Umbilical cord (tissue), 1 donor: ENCODE measurements at regions not wholly inside any gene's neighbourhood (a gene's known extent, or its start where the extent isn't known, plus 50 kb on each side); places are given as distances from the start of the nearest gene placed in this dataset.

Source experiments
- DNase-seq: peaks from one replicate; pipeline ENCODE4 v3.0.0-alpha.2; 2015; ENCODE audit warnings: low spot score

DNA sequence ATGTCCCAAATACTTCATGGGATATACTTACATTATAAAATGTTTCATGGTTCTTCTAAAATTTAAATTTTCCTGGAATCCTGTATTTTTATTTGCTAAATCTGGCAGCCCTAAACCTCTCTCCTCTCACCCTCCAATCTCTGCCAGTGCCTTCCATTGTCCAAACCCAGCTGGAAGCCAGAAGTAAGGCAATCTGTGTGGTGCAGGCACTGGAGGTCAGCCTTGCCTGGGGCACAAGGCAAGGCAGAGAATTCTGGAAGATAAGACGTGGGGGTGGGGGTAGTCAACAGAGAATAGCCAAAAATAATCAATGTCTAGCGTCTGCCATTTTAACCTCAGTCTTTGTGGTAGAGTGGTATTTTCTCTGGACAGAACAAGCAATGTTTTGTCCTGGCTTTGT, 381.7 kb downstream of the GPAM start:
- no peak for DNase-seq

DNA sequence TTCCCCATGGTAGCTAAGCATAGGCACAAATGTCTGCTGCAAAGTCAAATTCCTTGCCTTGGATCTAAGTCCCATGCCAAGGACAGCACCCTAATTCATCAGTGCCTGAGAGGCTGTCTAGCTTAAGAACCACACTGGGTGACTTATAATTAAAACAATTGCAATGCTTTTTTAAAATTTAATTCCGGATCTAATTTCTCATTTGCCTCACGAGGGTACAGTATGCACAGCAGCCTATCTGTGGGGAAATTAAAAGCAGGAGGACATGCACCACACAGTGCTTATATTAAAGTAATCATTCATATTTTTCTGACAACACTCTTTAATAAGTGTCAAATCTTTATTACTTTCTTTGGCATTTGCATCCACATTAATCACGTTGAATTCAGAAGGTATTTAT, 378.8 kb downstream of the GPAM start:
- DNase-seq: no peak

DNA sequence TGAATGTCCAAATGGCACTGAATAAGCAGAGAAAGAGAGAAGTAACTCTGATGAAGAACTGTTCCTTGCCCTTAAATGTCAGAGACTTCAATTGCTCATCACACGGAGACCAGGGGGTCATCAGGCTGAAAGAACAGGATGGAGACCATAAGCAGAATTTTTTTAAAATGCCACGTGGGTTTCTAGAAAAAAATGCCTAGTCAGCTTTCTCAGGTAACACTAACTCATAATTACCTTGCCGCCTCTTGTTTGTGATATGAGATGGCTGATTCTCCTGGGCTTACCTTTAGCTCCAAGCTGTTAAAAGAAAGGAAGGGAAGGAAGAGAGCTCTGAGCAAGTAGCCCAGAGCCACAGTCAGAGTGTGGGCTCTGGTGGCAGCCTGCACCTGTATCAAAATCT, 372.0 kb downstream of the GPAM start:
- DNase-seq: no peak

DNA sequence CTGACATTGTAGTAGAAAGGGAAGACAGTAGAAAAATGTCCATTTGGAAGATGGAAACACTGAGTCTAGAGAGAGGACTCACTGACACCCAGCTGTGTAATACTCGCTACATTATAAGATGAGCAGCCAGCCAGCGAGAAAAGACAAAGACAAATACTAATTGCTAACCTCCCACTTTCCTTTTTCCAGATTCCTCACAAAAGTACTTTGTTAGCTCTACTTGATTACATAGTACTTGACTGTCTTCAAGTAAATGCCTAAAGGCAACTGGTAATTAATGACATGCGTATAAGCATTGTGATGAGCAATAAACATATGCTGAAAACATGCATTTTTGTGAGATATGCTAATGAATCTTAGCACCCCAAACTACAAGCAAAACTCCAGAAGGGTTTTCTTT, 363.1 kb downstream of the GPAM start:
- no peak for DNase-seq

DNA sequence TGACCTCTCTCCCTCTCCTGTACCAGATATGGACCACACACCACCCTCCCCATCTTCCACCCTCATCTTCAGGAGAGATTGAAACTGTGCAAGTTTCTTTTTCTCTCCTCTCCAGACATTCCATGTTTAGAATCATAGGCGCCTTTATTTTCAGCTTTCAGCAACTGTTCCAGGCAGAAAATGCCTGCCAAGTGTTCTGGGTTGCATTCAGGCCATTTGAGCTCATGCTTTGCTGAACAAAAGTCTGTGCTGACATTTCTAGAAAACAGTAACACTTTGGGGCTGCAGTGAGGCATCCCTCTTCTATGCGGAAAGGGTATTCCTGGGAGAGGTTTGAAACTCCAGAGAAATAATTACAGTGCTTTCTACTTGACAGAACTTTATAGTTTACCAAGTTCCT, 361.7 kb downstream of the GPAM start:
- DNase-seq: no peak

DNA sequence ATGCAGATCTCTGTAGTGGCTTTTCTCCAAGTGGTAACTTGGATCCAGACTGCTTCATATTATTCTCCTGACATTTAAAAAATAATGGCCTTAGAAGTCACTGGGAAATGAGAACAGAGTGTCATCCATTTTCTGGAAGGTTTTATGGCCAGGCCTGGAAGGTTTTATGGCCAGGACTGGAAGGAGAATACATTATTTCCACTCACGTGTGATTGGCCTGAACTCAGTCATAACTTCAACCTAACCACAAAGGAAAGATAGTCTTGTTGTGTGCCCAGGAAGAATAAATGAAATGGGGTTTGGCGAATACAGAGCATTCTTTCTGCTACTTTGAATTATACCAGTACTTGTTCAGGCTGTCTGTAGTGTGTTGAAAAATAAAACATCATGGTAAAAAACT, 360.9 kb downstream of the GPAM start:
- DNase-seq: no peak

DNA sequence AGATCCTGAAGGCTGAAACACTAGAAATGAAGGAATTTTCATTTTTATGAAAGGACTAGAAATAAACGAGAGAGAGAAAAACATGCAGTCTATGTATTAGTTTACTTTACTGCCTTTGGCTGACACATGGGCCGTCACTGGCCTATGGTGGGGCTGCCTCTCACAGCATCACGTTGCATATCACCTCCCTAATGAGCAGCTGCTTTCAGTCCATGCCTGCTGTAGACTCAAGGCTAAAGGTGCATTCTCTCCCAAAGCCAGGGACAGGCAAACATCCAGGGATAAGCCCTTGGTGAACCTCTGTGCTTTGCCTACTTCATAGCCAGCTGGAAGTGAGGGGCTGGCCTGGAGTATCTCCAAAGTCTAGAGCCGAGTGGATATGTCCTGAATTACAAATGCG, 359.4 kb downstream of the GPAM start:
- DNase-seq: no peak

DNA sequence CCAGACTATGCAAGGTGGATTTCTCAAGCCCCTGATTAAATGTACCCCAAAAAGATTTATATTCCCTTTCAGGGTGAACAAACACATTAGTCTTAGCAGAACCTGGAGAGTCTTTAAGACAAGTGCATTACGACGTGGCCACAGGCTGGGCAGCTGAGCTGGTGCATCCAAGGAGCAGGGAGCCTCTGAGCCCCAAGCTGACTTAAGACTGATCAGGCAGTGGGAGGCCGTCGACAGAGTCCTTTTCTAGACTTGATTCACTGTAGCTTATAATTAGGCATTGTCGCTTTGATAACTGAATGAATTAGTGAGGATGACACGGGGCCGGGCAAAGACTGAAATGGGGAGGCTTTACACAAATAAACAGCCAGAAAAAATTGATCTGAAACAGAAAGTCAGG, 353.2 kb downstream of the GPAM start:
- no peak for DNase-seq

DNA sequence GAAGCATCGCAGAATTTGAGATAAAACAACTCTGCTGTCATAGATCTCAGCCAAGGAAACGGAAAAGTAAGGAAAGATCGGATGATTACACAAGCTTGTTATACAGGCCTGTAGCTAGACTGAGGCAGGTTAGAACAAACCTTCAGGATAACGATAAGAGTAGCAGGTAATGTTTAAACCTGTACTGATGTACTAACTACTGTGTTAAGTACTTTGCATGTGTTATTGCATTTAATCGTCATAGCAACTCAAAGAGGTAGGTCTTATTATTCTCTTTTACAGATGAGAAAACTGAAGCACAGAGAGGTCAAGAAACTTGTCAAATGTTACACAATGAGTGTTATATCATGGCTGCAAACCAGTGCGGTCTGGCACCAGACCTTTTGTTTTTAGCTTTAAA, 352.5 kb downstream of the GPAM start:
- DNase-seq: no peak

DNA sequence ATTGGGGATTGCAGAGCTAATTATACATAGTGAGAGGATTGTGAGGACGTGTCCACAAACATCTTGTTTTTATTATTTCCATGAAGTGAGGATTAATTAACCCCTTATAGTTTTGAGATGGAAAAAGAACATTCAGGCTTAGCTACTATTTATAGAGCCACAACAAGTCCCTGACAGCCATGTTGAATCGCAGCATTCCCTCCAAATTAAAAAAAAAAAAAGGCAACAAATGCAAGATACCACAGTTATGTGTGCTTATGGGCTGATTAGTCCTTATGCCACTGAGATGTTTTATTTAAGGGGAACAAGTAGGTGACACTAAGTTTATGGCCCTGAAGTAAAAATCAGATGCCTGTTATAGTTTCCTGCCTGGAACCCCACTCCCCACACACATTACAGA, 350.3 kb downstream of the GPAM start:
- no peak for DNase-seq

DNA sequence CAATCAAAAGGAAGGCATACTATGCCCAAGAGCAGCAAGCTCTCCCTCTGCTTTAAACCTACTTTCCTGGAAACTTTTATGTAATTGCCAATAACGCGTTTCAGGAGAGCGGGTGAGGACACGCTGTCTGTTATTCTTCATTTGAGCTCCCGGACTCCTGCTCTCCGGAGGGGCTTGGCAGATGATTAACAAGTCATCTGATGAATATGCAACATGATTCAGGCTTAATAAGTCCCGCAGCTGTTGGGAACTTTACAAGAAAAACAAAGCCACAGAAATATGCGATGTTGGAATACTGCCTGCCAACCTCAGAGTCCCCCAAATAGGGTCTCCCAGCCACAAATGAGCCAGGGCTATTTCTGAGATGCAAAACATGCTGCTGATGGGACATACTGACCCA, 348.0 kb downstream of the GPAM start:
- DNase-seq: no peak

DNA sequence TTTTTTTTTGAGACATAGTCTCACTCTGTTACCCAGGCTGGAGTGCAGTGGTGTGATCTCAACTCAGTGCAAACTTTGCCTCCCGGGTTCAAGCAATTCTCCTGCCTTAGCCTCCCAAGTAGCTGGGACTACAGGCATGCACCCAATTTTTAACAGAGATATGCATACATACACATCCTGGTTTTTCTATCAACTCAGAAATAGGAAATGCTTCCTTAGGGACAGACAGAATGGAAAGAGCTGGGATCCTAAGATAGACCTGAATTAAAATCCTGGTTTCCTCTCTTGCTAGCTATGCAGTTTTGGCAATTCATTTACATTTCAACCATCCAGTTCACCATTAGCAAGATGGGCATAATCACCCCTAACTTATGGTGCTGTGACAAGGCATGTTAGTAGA, 347.5 kb downstream of the GPAM start:
- no peak for DNase-seq

DNA sequence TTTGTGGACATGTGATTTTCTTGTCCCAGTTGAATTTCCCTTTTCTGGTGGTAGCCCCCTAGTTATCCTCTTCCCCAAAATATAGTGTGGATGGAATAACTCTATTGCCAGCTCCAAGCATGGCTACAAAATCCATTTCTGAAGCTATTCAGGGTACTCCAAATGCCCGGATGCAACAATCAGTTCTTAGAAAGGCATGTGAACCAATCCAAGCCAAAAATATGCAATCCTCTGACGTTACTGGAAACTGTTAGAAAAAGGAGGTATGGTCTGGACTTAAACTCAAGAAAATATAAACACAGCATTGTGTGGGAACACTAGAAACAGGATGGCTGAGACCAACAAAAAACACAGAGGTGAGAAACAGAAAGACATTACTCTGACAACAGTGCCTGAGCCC, 347.0 kb downstream of the GPAM start:
- DNase-seq: no peak

DNA sequence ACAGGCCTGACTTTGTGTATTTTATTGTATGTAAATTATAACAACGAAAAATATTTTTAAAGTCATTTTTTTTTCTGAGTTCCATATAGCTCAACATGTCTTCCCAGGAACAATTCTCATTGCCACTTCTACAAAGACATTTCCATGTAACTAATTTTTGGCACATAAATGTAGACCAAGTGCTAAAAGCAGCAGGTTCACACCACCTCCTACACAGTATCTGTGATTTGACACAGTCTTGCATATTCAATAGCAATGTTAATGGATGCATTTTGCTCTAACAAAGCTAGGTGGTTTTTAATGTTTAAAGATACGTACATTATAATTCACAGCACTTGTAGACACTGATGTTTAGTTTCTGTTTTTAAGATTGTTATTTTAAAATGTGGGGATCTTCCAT, 346.5 kb downstream of the GPAM start:
- DNase-seq: no peak

DNA sequence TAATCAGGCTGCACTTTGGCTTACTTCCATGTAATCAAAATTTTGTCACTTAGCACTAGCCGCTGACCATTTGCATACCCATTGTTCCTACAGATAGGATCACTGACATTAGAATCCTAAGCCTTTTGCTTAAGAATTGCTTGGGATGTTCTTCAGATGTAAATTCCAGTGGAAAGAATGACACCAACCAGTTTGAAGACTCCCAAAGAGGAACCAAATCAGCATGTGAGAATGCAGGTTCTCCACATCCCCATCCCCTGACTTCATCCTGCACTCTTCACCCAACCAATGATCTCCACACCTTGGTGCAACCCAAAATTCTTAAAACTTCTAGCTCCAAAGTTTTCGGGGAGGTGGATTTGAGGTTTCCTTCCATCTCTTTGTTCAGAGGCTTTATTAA, 345.6 kb downstream of the GPAM start:
- no peak for DNase-seq

DNA sequence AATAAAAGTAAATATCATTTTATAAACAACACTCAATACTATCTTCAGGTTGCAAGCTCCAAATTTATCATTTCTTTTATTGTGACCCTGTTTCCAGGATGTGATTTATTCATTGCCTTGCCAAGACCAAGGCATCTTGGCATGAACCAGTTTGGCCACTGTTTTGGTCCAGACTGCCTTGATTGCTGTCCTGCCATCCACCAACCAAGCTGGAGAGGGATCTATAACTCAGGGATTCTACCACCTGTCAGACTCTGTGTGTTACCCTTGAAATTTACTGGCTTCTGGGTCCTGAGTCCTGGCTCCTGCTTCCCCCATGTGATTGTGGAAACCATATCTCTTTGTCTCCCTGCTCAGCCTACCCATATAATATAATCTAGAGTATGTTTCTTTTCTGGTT, 343.0 kb downstream of the GPAM start:
- DNase-seq: no peak

DNA sequence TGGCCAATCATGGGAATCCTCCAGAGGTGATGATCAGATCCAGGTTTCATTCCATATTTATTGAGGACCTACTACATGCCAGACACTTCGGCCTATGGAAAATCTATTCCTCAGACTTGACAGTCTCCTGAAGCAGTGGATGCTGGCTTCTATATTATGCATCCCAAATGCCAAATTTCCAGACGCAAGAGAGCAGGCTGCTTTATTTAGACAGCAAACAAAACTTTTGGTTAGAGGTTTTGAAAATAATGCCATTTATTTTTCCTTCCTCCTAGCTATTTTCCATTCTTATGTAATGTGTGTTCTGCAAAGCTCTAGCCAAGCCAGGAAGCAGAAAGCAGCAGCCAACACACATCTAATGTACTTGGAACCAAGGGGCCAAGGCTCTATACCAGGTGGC, 330.8 kb downstream of the GPAM start:
- DNase-seq: no peak

DNA sequence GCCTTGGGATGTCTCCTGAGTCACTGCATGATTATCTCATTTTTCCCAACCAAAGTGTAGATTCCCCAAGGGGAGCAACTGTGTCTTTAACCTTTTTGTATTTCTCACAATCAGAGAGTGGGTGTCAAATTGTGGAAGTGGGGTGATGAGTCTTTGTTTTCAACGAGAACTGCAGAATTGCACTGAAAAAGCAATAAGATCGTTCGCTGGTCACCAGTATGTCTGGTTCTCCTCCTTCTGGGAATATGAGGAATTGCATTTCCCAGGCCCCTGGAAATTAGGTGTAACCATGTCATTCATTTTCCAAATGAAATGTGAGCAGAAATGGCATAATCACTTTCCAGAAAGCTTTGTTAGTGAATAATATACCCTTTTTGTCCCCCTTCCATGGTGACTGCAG, 326.9 kb downstream of the GPAM start:
- DNase-seq: no peak

DNA sequence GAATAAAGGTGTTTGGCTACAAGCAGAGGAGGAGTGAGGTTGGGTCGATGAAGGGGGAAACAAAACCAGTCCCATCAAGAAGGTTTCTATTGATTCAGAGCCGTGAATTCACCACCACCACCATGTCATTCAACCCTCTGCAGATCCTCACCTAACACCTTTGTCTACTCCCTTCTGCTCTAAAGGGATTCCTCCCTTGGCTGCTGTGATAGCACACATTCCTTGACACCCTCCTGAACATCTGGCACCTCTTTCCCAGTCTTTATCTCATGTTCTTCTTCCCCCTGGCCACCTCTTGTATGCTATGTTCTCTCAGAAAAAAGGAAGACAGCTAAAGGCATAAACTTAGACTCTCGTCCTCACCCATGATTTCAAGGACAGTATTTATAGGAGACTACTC, 318.0 kb downstream of the GPAM start:
- DNase-seq: no peak

DNA sequence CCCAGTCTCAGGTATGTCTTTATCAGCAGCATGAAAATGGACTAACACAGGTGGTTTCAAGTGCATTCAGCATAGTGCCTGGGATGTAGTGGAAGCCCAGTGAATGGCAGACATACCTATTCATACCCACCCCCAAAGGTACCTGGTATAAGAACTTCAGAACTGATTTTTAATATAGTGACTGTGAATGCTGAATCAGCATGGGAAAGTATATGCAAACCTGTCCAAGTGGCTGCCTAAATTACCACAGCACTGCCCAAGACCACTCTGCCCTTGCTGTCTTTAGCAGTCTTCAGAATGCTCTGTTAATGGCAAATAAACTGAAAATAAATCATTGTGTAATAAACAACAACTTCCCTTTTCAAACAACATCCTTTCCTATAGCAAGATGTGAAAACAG, 312.1 kb downstream of the GPAM start:
- no peak for DNase-seq

DNA sequence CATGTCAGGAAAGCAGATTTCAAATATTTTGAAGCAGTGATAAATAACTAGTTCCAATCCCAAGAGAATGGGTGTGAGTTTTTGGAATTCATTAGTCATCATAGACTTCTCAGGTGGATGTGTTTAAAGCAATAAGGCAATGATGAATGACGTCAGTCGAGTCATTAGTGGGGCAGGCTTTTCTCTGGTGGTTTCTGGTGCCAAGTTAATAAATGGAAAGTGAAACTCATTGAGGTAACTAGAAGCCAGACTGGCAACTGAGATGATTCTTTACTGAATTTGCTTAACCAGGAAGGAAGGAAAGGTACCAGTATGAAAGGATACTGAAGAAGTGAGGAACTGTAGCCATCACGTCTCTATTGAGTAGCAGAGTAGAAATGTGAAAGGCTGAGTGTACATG, 311.0 kb downstream of the GPAM start:
- no peak for DNase-seq

DNA sequence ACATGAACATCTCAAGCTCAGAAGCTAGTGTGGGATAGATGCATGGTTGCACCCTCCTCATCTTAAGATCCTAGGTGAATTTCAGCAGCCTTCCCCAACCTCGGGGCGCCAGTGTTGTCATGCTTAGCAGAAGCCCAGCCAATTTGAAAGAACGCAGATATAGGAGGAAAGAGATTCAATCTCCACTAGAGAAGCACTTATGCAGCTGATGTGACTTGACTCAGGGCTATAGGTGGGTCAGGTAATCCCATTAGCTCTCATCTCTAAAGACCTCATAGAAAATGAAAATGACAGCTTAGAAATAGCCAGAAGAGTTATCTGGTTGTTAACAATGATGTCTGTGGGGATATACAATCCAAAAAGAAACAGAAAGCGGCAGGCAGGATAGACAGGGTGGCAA, 310.5 kb downstream of the GPAM start:
- no peak for DNase-seq

DNA sequence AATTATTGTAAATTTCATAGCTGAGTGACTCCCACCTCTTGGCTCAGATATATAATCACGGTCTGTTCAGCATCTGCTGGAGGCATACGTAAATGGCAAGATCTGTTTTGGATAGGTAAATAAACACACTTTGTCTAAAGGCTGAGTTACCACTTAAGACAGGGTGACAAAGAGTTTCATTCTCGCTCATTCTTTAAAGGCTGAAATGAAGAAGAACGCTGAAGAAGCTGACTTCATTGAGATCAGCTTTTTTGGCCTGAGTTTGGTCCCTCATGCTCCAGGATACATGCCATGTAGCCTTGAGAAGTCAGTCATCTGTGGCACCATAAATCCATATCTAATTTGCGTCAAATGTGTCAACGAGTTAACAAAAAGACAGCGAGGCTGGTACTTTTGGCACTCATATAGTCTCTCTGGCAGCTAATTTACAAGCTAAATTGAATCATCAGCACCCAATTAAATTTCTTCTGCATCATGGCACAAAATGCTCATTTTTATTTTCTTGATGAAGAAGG, 309.9 kb downstream of the GPAM start:
- DNase-seq: no peak

DNA sequence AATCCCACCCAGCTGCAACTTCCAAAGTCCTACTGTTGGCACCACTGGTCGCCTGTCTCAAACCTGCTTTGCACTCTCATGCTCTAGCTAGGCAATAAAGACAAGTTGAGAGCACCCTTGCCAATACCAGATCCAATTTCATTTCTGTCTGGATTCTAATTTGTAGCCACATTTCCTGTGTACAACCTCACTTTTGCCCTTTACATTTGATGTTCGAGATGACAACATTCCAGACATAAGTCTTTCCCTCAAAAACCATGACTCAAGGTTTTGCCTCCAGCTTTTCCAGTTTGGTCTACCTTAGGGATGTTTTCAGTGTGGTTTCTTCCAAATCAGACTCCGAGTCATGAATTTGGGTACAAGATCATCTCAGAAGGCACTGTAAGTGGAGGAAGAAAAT, 309.0 kb downstream of the GPAM start:
- no peak for DNase-seq

DNA sequence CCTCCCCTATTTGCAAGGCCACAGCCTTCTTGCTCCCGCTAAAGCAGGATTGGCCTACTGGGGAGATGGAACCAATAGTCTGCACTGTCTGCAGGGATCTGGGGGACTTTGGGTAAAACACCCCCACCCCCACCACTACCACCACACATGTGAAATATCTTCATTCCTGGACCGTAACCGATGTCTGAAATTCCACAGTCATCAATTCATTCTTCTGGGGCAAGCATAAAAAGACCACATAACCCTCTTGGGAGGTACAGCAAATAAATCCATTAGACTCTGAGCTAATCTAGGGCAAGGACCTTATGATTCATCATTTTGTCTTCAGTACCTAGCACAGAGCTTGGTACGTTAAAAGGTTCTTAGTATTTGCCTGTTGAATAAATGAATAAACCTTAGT, 307.8 kb downstream of the GPAM start:
- DNase-seq: no peak
